Stomach (tissue), 8 donors: ENCODE measurements at regions not wholly inside any gene's neighbourhood (a gene's known extent, or its start where the extent isn't known, plus 50 kb on each side); places are given as distances from the start of the nearest gene placed in this dataset.
A peak's percentile ranks its signal among the peaks of the same experiment; 100 is the strongest.
"Not testable (repeated sequence)": the region's sequence is repeated elsewhere in the genome, so short reads cannot be mapped to it uniquely, and the experiment has no call there.

Experiments used
- DNase-seq, 2 donors: peaks; one replicate each; pipeline versions ENCODE4 v3.0.0 to v3.0.0-alpha.2; 2013 to 2019
- H3K27ac ChIP-seq, 5 donors: fragments of 200-600 bp in 4 of 5; sonication (generic) in 4 of 5; one replicate each; pipeline ENCODE4 v1.5.1; 2013 to 2019; ENCODE audit warnings: mild to moderate bottlenecking in 1 of 5, moderate library complexity in 1 of 5
- H3K27me3 ChIP-seq, 3 donors: fragments of 200-600 bp; sonication (generic); one replicate each; pipeline ENCODE4 v1.5.1; 2017 to 2019; ENCODE audit warnings: mixed run types in 1 of 3
- H3K36me3 ChIP-seq, 4 donors: fragments of 200-600 bp; sonication (generic); 1 replicate in 3 of 4; 2 replicates in 1 of 4; pipeline ENCODE4 v1.5.1; 2016 to 2019
- H3K4me1 ChIP-seq, 4 donors: fragments of 200-600 bp; sonication (generic); one replicate each; pipeline ENCODE4 v1.5.1; 2016 to 2019
- H3K4me3 ChIP-seq, 4 donors: fragments of 200-600 bp; sonication (generic) in 3 of 4; one replicate each; pipeline ENCODE4 v1.5.1; 2016 to 2019; ENCODE audit warnings: mild to moderate bottlenecking in 1 of 4
- H3K9me3 ChIP-seq, 4 donors: fragments of 200-600 bp; sonication (generic); one replicate each; pipeline ENCODE4 v1.5.1; 2016 to 2019
- EP300 ChIP-seq: sonication (generic); formaldehyde crosslinking; IDR thresholded peaks from one replicate; pipeline ENCODE4 v1.6.1; 2017; ENCODE audit warnings: antibody characterized with exemption
- POLR2A ChIP-seq, 4 donors: fragments of 450-650 bp; IDR thresholded peaks; one replicate each; pipeline ENCODE4 v1.6.1; 2016; ENCODE audit warnings: antibody characterized with exemption in 4 of 4, control low read depth in 2 of 4, mild to moderate bottlenecking in 1 of 4, moderate library complexity in 1 of 4
- POLR2AphosphoS5 ChIP-seq, 3 donors: sonication (generic); formaldehyde crosslinking; IDR thresholded peaks; one replicate each; pipeline ENCODE4 v1.6.1; 2016; ENCODE audit warnings: antibody characterized with exemption in 3 of 3
- WGBS, 5 donors: extraction: QIAGEN DNeasy Blood & Tissue Kit in 3 of 5; methylation state at CpG; one replicate each; pipeline versions ENCODE4 v1.1.5 to v1.1.7; 2013 to 2018; 5-methylcytosine and 5-hydroxymethylcytosine counted together
- intact Hi-C: fragments of 100-400 bp; cut with DNase I; formaldehyde crosslinking; loops from one replicate; pipeline ENCODE4 v1.15.1; 2023; ENCODE audit warnings: low total_unique reads
- TF ChIP-seq, protein P1 (sequence below), 7 experiments: fragments of 450-650 bp in 4 of 7; fragments of 200-600 bp in 3 of 7; sonication (generic) in 3 of 7; IDR thresholded peaks; one replicate each; pipeline ENCODE4 v1.5.1; 2016 to 2019; ENCODE audit warnings: antibody characterized with exemption in 7 of 7, control low read depth in 2 of 7, mild to moderate bottlenecking in 1 of 7
- donor health status: healthy with polysubstance abuse.
- donor health status: Bipolar disorder and iron deficiency.
- donor health status: healthy.

DNA sequence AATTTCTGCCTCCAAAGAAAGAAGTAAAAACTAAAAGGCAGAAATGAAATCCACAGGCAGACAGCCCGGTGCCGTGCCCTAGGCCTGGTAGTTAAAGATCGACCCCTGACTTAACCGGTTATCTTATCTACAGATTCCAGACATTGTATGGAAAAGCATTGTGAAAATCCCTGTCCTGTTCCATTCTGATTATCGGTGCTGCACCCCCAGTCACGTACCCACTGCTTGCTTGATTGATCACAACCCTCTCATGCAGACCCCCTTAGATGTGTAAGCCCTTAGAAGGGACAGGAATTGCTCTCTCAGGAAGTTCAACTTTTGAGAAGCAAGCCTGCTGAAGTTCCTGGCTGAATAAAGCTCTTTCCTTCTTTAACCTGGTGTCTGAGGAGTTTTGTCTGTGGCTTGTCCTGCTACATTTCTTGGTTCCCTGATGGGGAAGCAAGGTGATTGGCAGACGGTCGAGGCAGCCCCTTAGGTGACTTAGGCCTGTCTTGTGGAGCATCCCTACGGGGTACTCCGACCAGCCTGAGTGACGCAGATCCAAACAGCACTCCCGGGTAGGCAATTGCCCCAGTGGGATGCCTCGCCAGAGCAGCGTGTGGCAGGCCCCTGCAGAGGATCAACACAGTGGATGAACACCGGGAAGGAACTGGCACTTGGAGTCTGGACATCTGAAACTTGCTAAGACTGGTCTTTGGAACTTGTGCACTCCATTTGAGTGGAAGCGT lies 111.2 kb upstream of the PPM1J start:
- 67 to 72% (median 71%) methylated on average over 16 of the region's 16 CpGs for WGBS, 5 donors
- no peaks in the 10 kb centered on the region for H3K27me3 ChIP-seq
- no peak overlapping the region for H3K4me3 ChIP-seq
- H3K4me1 ChIP-seq, result no peaks in the 10 kb centered on the region
- DNase-seq, result no peak
- intact Hi-C loops, result no loop called here
- TF ChIP-seq EP300 (no peak), POLR2AphosphoS5 (IDR thresholded peaks at IDR 0.05) (no peak), POLR2A (IDR thresholded peaks at IDR 0.05) (no peak)
- TF ChIP-seq, protein P1, sequence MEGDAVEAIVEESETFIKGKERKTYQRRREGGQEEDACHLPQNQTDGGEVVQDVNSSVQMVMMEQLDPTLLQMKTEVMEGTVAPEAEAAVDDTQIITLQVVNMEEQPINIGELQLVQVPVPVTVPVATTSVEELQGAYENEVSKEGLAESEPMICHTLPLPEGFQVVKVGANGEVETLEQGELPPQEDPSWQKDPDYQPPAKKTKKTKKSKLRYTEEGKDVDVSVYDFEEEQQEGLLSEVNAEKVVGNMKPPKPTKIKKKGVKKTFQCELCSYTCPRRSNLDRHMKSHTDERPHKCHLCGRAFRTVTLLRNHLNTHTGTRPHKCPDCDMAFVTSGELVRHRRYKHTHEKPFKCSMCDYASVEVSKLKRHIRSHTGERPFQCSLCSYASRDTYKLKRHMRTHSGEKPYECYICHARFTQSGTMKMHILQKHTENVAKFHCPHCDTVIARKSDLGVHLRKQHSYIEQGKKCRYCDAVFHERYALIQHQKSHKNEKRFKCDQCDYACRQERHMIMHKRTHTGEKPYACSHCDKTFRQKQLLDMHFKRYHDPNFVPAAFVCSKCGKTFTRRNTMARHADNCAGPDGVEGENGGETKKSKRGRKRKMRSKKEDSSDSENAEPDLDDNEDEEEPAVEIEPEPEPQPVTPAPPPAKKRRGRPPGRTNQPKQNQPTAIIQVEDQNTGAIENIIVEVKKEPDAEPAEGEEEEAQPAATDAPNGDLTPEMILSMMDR (IDR thresholded peaks at IDR 0.05), result no peak
- no peaks in the 10 kb centered on the region for H3K36me3 ChIP-seq
- no peaks in the 10 kb centered on the region for H3K9me3 ChIP-seq
- H3K27ac ChIP-seq, result no peak overlapping the region

GRCh38 chr1:112825563-112826216 lies 110.6 kb upstream of the PPM1J start:
- DNase-seq, H3K36me3 ChIP-seq, H3K9me3 ChIP-seq, intact Hi-C loops, H3K4me3 ChIP-seq, H3K27ac ChIP-seq, H3K27me3 ChIP-seq, H3K4me1 ChIP-seq: not testable (repeated sequence)
- 85 to 90% (median 88%) methylated on average over 7 of the region's 7 CpGs for WGBS, 5 donors

DNA sequence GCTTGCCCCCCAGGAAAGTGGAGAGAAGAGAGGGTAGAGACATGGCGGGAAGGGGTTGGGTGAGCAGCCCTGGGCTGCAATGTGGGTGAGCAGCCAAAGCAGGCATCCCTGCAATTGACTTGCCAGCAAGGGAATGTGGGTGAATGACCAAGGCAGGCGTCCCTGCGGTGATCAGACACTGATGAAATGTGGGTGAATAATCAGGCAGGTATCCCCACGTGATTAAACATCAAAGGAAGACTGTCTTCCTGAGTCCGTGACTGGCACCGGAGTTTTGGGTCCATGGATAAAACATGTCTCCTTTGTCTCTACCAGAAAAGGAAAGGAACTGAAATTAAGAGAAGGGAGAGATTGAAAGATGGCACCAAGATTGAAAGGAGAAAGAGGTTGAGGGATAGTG lies 109.9 kb upstream of the PPM1J start:
- H3K27ac ChIP-seq, H3K4me3 ChIP-seq, H3K4me1 ChIP-seq, intact Hi-C loops, DNase-seq, H3K27me3 ChIP-seq, H3K9me3 ChIP-seq, H3K36me3 ChIP-seq: not testable (repeated sequence)
- 86 to 93% (median 91%) methylated on average over 5 to 6 of the region's 6 CpGs for WGBS, 5 donors

DNA sequence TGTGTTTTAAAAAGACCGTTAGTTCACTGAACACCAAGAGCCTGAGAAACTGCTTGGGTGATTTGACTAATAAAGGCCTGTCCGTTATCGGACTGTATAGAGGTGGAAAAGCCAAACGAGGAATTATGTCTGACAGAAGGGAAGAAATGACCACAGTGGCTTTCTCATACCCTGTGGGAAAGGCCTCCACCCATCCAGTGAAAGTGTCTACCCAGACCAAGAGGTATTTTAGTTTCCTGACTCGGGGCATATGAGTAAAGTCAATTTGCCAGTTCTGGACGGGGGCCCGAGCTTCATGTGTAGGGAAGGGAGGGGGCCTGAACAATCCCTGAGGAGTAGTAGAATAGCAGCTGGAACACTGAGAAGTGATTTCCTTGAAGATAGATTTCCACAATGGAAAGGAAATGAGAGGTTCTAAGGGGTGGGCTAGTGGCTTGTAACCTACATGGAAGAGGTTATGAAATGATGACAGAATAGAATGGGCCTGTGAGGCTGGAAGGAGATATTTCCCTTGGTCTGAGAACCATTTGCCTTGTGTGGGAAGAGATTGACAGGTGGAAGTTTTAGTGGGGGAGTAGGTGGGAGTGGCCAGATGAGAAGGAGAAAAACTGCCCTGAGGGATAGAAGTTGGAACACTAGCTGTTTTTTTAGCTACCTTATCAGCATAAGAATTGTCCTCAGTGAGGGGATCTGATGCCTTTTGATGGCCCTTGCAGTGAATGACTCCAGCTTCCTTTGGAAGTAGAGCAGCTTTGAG lies 106.4 kb upstream of the PPM1J start:
- H3K36me3 ChIP-seq, H3K9me3 ChIP-seq, intact Hi-C loops, H3K4me1 ChIP-seq, H3K27ac ChIP-seq, DNase-seq, H3K27me3 ChIP-seq, H3K4me3 ChIP-seq: not testable (repeated sequence)
- WGBS, 5 donors, result 79 to 91% (median 84%) methylated on average over 7 of the region's 7 CpGs

DNA sequence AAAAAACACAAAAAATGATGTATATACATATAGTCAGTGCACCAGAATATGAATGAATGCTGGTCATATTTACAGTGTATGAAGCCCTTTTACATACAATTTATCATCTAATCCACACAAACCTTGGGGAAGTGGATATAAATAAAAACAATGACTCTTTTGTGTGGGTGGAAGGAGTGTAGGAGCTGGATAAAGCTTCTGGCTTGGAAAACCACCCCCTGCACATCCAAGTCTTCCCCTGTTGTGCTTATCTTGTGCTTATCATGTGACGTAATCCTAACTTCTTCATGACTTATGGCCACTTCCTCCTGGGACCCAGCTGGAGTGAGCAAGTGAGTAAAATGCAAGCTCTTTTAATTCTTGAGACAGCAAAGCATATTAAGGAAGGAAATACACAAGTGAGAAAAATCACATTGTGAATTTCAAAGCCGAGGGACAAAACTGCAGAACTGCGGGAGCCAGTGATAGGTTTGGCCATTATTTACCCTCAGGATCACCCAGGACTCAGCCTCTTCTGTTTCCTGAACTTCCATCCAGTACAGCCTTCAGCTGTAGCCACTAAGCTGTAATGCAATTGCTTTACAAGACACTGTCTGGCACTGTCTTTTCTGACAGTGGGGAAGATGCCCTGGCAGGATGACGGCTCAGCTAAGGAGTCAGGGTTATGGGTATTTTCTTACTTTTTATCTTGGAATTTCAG lies 104.0 kb upstream of the PPM1J start:
- WGBS, 5 donors, result 13 to 23% (median 18%) methylated on average over 4 of the region's 4 CpGs
- peaks cover 0 to 9% (median 0%) of the 10 kb centered on the region in 4 donors for H3K4me1 ChIP-seq
- intact Hi-C loops, result no loop called here
- no peaks in the 10 kb centered on the region for H3K27me3 ChIP-seq
- no peak overlapping the region for H3K4me3 ChIP-seq
- no peak overlapping the region for H3K27ac ChIP-seq
- TF ChIP-seq EP300, result no peak
- no peak for TF ChIP-seq POLR2A (IDR thresholded peaks at IDR 0.05)
- no peak for TF ChIP-seq POLR2AphosphoS5 (IDR thresholded peaks at IDR 0.05)
- TF ChIP-seq, protein P1 (IDR thresholded peaks at IDR 0.05), result no peak
- no peaks in the 10 kb centered on the region for H3K9me3 ChIP-seq
- peak in 1 of 2 donors; percentile 81 for DNase-seq
- no peaks in the 10 kb centered on the region for H3K36me3 ChIP-seq
